Mesendoderm (in vitro differentiated cells): ENCODE measurements at regions not wholly inside any gene's neighbourhood (a gene's known extent, or its start where the extent isn't known, plus 50 kb on each side); places are given as distances from the start of the nearest gene placed in this dataset.

Experiments used
- DNase-seq: peaks from one replicate; pipeline ENCODE4 v3.0.0; 2013
- H2AK5ac ChIP-seq: 2 replicates; pipeline ENCODE4 v1.6.1; 2013; ENCODE audit warnings: low read length, inconsistent platforms
- H2BK120ac ChIP-seq: 2 replicates; pipeline ENCODE4 v1.6.1; 2013; ENCODE audit warnings: low read depth, mild to moderate bottlenecking, low read length, moderate library complexity, mixed read lengths
- H2BK15ac ChIP-seq: replicated peaks from 2 replicates; pipeline ENCODE4 v1.6.1; 2013; ENCODE audit warnings: low read depth, mild to moderate bottlenecking, moderate library complexity
- H2BK5ac ChIP-seq: 2 replicates; pipeline ENCODE4 v1.6.1; 2013; ENCODE audit warnings: low read length, inconsistent platforms
- H3K18ac ChIP-seq: 2 replicates; pipeline ENCODE4 v1.6.1; 2013; ENCODE audit warnings: mild to moderate bottlenecking, low read length, mixed read lengths
- H3K23ac ChIP-seq: one replicate; pipeline ENCODE4 v1.6.1; 2013; ENCODE audit warnings: low read length
- H3K27ac ChIP-seq: 2 replicates; pipeline ENCODE4 v1.5.1; 2013; ENCODE audit warnings: low read depth, mild to moderate bottlenecking, inconsistent platforms, low read length, moderate library complexity
- H3K27me3 ChIP-seq: 2 replicates; pipeline ENCODE4 v1.6.1; 2013; ENCODE audit warnings: low read length, control low read depth, mild to moderate bottlenecking, inconsistent platforms; ENCODE audit not compliant: insufficient read depth, poor library complexity
- H3K36me3 ChIP-seq: 2 replicates; pipeline ENCODE4 v1.6.1; 2013; ENCODE audit warnings: low read length, inconsistent platforms; ENCODE audit not compliant: control insufficient read depth, insufficient read depth
- H3K4ac ChIP-seq: one replicate; pipeline ENCODE4 v1.6.1; 2013; ENCODE audit warnings: low read depth, mild to moderate bottlenecking, low read length, moderate library complexity
- H3K4me1 ChIP-seq: 2 replicates; pipeline ENCODE4 v1.6.1; 2013; ENCODE audit warnings: low read depth, low read length, inconsistent platforms; ENCODE audit not compliant: control insufficient read depth
- H3K4me2 ChIP-seq: 2 replicates; pipeline ENCODE4 v1.6.1; 2013; ENCODE audit warnings: low read length
- H3K4me3 ChIP-seq: 2 replicates; pipeline ENCODE4 v1.5.1; 2013; ENCODE audit warnings: mild to moderate bottlenecking, low read length
- H3K56ac ChIP-seq: one replicate; pipeline ENCODE4 v1.6.1; 2013; ENCODE audit warnings: low read length
- H3K79me1 ChIP-seq: 2 replicates; pipeline ENCODE4 v1.6.1; 2013; ENCODE audit warnings: low read length, inconsistent platforms
- H3K79me2 ChIP-seq: 2 replicates; pipeline ENCODE4 v1.6.1; 2013; ENCODE audit warnings: mild to moderate bottlenecking, low read length; ENCODE audit not compliant: control insufficient read depth, insufficient read depth
- H3K9ac ChIP-seq: 2 replicates; pipeline ENCODE4 v1.6.1; 2013; ENCODE audit warnings: low read length, inconsistent platforms
- H4K5ac ChIP-seq: one replicate; pipeline ENCODE4 v1.6.1; 2013; ENCODE audit warnings: low read length
- H4K8ac ChIP-seq: one replicate; pipeline ENCODE4 v1.6.1; 2013; ENCODE audit warnings: low read depth, mild to moderate bottlenecking, control low read depth, low read length, moderate library complexity
- WGBS: extraction: QIAGEN DNeasy Blood & Tissue Kit; methylation state at CpG from one replicate; pipeline ENCODE4 v1.1.7; 2013; ENCODE audit warnings: low lambda C conversion rate, missing lambda C conversion rate; ENCODE audit not compliant: insufficient coverage; ENCODE audit errors: extremely low coverage; 5-methylcytosine and 5-hydroxymethylcytosine counted together

- Histone ChIP-seq H3K4me3 (no peak overlapping the region), H3K27ac (no peak overlapping the region), H4K5ac (no peak overlapping the region), H3K23ac (no peak overlapping the region), H2BK5ac (no peak overlapping the region), H2BK120ac (no peak overlapping the region), H3K79me1 (no peaks in the 10 kb centered on the region), H3K18ac (no peak overlapping the region), H2AK5ac (no peak overlapping the region), H3K4me1 (no peaks in the 10 kb centered on the region), H3K27me3 (no peaks in the 10 kb centered on the region), H3K9ac (no peak overlapping the region), H3K56ac (no peak overlapping the region), H3K79me2 (no peaks in the 10 kb centered on the region), H2BK15ac (no peak overlapping the region), H3K36me3 (no peaks in the 10 kb centered on the region), H3K4ac (no peak overlapping the region), H3K4me2 (no peak overlapping the region), H4K8ac (no peak overlapping the region)
- no CpG with 5 or more reads among the region's 2 CpGs for WGBS
- no peak for DNase-seq
Measured at GRCh38 chr5:152882621-152883020, 477.5 kb upstream of the NMUR2 start.

- no peak overlapping the region for H2BK15ac ChIP-seq
- no CpG with 5 or more reads among the region's 3 CpGs for WGBS
- H3K79me2 ChIP-seq = no peaks in the 10 kb centered on the region
- DNase-seq = no peak
- no peak overlapping the region for H4K5ac ChIP-seq
- no peak overlapping the region for H3K23ac ChIP-seq
- no peaks in the 10 kb centered on the region for H3K4me1 ChIP-seq
- H3K4me3 ChIP-seq = no peak overlapping the region
- no peak overlapping the region for H3K56ac ChIP-seq
- no peaks in the 10 kb centered on the region for H3K27me3 ChIP-seq
- H2BK120ac ChIP-seq = no peak overlapping the region
- H3K4me2 ChIP-seq = no peak overlapping the region
- no peak overlapping the region for H3K27ac ChIP-seq
- no peak overlapping the region for H4K8ac ChIP-seq
- H2AK5ac ChIP-seq = no peak overlapping the region
- H3K4ac ChIP-seq = no peak overlapping the region
- no peak overlapping the region for H3K9ac ChIP-seq
- no peaks in the 10 kb centered on the region for H3K36me3 ChIP-seq
- H2BK5ac ChIP-seq = no peak overlapping the region
- no peak overlapping the region for H3K18ac ChIP-seq
- H3K79me1 ChIP-seq = no peaks in the 10 kb centered on the region
Measured at GRCh38 chr5:152883066-152883775, 478.1 kb upstream of the NMUR2 start.

GRCh38 chr5:152884006-152884405 lies 478.9 kb upstream of the NMUR2 start:
- peak; percentile 11 for DNase-seq
- no peak overlapping the region for H2BK120ac ChIP-seq
- no peak overlapping the region for H3K18ac ChIP-seq
- H3K4me1 ChIP-seq = no peaks in the 10 kb centered on the region
- H3K27ac ChIP-seq = no peak overlapping the region
- H3K4ac ChIP-seq = no peak overlapping the region
- no peak overlapping the region for H3K4me3 ChIP-seq
- no peaks in the 10 kb centered on the region for H3K36me3 ChIP-seq
- no peak overlapping the region for H2BK15ac ChIP-seq
- H2AK5ac ChIP-seq = no peak overlapping the region
- no peak overlapping the region for H3K23ac ChIP-seq
- no peak overlapping the region for H3K9ac ChIP-seq
- no peak overlapping the region for H2BK5ac ChIP-seq
- H4K5ac ChIP-seq = no peak overlapping the region
- H3K79me2 ChIP-seq = no peaks in the 10 kb centered on the region
- no peaks in the 10 kb centered on the region for H3K27me3 ChIP-seq
- no peak overlapping the region for H3K56ac ChIP-seq
- no peak overlapping the region for H3K4me2 ChIP-seq
- no peak overlapping the region for H4K8ac ChIP-seq
- H3K79me1 ChIP-seq = no peaks in the 10 kb centered on the region

GRCh38 chr5:152900332-152900731 lies 495.3 kb upstream of the NMUR2 start:
- Histone ChIP-seq H3K4me1 (no peaks in the 10 kb centered on the region), H3K9ac (no peak overlapping the region), H3K4me3 (no peak overlapping the region), H2AK5ac (no peak overlapping the region), H3K23ac (no peak overlapping the region), H3K79me1 (no peaks in the 10 kb centered on the region), H4K8ac (no peak overlapping the region), H2BK120ac (no peak overlapping the region), H4K5ac (no peak overlapping the region), H3K4ac (no peak overlapping the region), H3K27ac (no peak overlapping the region), H3K36me3 (no peaks in the 10 kb centered on the region), H3K18ac (no peak overlapping the region), H3K56ac (no peak overlapping the region), H3K79me2 (no peaks in the 10 kb centered on the region), H3K4me2 (no peak overlapping the region), H2BK15ac (no peak overlapping the region), H2BK5ac (no peak overlapping the region), H3K27me3 (no peaks in the 10 kb centered on the region)
- no CpG with 5 or more reads among the region's 2 CpGs for WGBS
- no peak for DNase-seq

- no CpG with 5 or more reads among the region's 2 CpGs for WGBS
- Histone ChIP-seq H3K27ac (no peak overlapping the region), H3K9ac (no peak overlapping the region), H3K18ac (no peak overlapping the region), H2BK15ac (no peak overlapping the region), H2BK120ac (no peak overlapping the region), H3K79me2 (no peaks in the 10 kb centered on the region), H2BK5ac (no peak overlapping the region), H3K4ac (no peak overlapping the region), H3K79me1 (no peaks in the 10 kb centered on the region), H4K8ac (no peak overlapping the region), H2AK5ac (no peak overlapping the region), H3K27me3 (no peaks in the 10 kb centered on the region), H3K4me3 (no peak overlapping the region), H4K5ac (no peak overlapping the region), H3K4me2 (no peak overlapping the region), H3K4me1 (no peaks in the 10 kb centered on the region), H3K23ac (no peak overlapping the region), H3K36me3 (no peaks in the 10 kb centered on the region), H3K56ac (no peak overlapping the region)
- DNase-seq = no peak
Measured at GRCh38 chr5:152901754-152902153, 496.7 kb upstream of the NMUR2 start.

GRCh38 chr5:152905286-152905685 lies 500.2 kb upstream of the NMUR2 start:
- H2BK15ac ChIP-seq = no peak overlapping the region
- no peaks in the 10 kb centered on the region for H3K4me1 ChIP-seq
- no peak overlapping the region for H2BK5ac ChIP-seq
- H3K79me1 ChIP-seq = no peaks in the 10 kb centered on the region
- no peaks in the 10 kb centered on the region for H3K27me3 ChIP-seq
- no peak overlapping the region for H3K23ac ChIP-seq
- no peak overlapping the region for H3K4me3 ChIP-seq
- H3K4me2 ChIP-seq = no peak overlapping the region
- H2AK5ac ChIP-seq = no peak overlapping the region
- WGBS = no CpG with 5 or more reads among the region's 1 CpG
- no peak overlapping the region for H3K27ac ChIP-seq
- DNase-seq = no peak
- no peak overlapping the region for H2BK120ac ChIP-seq
- no peak overlapping the region for H4K8ac ChIP-seq
- H3K18ac ChIP-seq = no peak overlapping the region
- H3K9ac ChIP-seq = no peak overlapping the region
- no peaks in the 10 kb centered on the region for H3K36me3 ChIP-seq
- no peak overlapping the region for H4K5ac ChIP-seq
- H3K79me2 ChIP-seq = no peaks in the 10 kb centered on the region
- no peak overlapping the region for H3K4ac ChIP-seq
- H3K56ac ChIP-seq = no peak overlapping the region
